SIG-M5 treated with dmso at 0.1 percent for 504 hours (cell line): ENCODE measurements at regions not wholly inside any gene's neighbourhood (a gene's known extent, or its start where the extent isn't known, plus 50 kb on each side); places are given as distances from the start of the nearest gene placed in this dataset.
"Not testable (repeated sequence)": the region's sequence is repeated elsewhere in the genome, so short reads cannot be mapped to it uniquely, and the experiment has no call there.

ENCODE experiments used
- DNase-seq: peaks from one replicate; lab custom pipeline; 2025; ENCODE audit not compliant: unreplicated experiment; lab: John Stamatoyannopoulos, UW

- no peak for DNase-seq
Observed at GRCh38 chr7:70846208-70846607, 285.7 kb upstream of the GALNT17 start.

- no peak for DNase-seq
Observed at GRCh38 chr7:70849580-70850235, 282.2 kb upstream of the GALNT17 start.

GRCh38 chr7:70855373-70855772 is 276.6 kb upstream of the GALNT17 start:
- DNase-seq: no peak

DNA sequence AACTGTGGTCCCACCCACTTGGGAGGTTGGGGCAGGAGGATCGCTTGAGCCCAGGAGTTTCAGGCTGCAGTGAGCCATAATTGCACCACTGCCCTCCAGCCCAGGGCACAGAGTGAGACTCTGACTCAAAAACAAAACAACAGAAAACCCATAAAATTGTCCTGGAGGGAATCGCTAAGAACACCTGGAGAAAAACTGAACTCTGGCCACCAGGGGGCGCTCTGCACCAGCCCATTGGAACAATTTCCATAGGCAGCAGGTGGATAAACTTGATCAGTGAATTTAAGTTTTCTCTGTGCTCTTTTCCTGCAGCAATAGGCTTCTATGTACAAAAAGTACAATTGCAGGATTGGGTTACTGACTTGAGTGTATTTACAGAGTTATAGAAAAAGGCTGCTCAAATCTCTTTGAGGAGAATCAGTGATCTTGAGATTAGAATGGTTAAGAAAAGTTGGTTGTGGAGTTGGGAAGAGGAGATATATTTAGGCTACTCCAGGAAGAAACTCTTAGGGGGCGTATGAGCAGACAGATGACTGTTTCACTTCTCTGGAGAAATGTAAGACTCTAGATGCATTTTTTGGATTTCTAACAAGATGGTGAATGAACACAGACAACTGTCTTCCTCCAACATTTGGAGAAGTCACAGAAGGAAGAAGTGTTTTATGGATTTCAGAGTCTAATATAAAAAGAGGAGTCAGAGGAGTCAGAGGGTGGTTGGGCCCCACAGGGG is 274.9 kb upstream of the GALNT17 start:
- DNase-seq: peak; percentile 38

DNA sequence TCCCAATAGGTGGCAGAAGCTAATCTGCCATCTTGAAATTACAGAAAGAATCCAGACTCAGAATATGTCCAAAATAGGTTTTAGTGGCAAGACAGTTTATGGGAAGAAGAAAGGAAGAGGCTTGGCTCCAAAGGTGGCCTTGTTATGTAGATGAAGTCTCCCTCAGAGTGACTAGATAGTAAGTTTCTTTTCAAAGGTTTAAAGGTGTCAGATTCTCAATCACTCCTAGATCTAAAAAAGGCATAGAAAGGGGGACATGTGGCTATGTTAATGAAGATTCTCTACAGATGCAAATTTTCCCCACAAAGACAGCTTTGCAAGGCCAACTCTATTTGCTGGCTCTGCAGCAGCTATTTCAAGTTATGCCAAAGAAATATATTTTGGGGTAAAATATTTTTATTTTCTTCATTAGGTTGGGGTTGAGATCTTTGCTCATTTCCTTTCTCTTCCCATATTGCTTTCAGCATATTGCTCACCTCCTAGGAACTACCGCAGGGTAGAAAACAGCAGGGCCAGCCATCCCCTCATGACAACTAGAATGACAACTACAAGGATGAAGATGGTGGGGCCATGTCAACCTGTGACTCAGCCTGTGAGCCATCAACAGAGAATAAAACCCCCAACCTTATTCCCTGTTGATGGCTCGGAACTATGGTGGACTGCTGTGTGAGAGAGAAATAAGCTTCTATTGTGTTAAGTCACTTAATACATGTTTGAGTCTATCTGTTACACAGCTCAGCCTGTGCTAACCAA is 274.0 kb upstream of the GALNT17 start:
- no peak for DNase-seq

DNA sequence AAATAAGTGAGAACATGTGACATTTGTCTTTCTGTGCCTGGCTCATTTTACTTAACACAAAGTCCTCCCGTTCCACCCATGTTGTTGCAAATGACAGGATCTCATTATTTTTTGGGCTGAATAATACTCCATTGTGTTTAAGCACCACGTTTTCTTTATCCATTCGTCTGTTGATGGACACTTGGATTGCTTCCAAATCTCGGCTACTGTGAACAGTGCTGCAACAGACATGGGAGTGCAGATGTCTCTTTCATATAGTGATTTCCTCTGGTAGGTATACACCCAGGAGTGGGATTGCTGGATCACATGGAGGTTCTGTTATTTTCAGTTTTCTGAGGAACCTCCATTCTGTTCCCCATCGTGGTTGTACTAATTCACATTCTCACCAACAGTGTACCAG is 264.4 kb upstream of the GALNT17 start:
- DNase-seq: no peak

- DNase-seq: no peak
Observed at GRCh38 chr7:70870349-70870748, 261.6 kb upstream of the GALNT17 start.

DNA sequence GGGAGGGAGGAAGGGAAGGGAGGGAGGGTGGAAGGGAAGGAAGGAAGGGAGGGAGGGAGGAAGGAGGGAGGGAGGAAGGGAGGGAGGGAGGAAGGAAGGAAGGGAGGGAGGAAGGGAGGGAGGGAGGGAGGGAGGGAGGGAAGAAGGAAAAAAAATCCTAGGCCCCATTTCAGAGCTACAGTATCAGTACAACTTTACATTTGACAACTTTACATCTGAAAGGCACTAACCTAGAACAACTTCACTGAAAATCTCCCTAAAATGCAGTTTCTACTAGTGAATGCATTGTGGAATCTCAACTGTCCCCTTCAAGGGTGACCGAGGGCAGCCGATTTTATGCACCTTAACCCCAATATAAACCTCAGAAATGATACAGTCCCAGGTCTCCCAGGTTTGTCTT is 259.8 kb upstream of the GALNT17 start:
- no peak for DNase-seq

- no peak for DNase-seq
Observed at GRCh38 chr7:70881167-70881847, 250.6 kb upstream of the GALNT17 start.

- no peak for DNase-seq
Observed at GRCh38 chr7:70883750-70884439, 248.0 kb upstream of the GALNT17 start.

DNA sequence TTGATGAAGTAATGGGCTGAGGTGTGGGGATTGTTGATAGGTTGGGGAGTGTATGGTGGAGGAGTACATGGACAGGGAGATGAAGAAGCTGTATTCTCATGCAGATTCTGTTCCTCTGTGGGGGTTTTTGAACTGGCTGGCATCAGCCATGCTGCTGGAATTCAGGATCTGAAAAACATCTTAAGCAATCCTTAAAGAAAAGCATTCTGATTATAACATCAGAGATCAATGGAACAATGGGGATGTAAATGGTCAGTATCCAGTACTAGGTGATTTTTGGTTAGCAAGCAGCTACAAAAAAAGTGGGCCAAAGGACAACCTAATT is 247.5 kb upstream of the GALNT17 start:
- no peak for DNase-seq

DNA sequence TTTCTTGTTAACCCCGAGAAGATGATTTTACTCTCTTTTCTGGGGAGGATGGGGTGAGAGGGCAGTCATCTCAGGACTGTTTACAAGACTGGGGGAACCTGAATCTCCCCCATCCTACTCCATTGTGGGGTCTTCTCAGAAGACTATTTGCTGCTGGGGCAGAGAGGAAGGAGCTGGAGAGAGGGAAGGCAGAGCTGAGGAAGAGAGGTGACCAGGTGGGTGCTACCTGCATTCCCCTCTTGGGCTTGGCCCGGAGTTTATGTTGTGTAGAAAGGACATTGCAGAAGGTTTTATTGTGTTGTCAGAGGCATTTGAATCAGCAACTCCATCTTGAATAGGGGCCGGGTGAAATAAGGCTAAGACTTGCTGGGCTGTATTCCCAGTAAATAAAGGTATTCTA is 247.1 kb upstream of the GALNT17 start:
- no peak for DNase-seq

DNA sequence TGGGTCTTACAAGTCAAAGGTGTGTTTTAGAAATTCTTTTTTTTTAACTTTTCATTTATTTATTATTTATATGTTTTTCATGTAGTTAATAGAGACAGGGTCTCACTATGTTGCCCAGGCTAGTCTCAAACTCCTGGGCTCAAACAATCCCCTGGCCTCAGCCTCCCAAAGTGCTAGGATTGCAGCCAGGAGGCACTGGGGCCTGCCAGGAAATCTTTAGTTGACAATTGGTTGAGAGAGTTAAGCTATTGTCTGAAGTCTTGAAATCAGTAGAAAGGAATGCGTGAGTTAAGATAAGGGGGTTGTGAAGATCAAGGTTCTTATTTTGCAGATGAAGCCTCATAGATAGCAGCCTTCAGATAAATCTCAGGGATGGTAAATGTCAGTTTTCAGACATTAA is 245.4 kb upstream of the GALNT17 start:
- DNase-seq: no peak

GRCh38 chr7:70887186-70887585 is 244.8 kb upstream of the GALNT17 start:
- DNase-seq: no peak

GRCh38 chr7:70890147-70890969 is 241.6 kb upstream of the GALNT17 start:
- no peak for DNase-seq

DNA sequence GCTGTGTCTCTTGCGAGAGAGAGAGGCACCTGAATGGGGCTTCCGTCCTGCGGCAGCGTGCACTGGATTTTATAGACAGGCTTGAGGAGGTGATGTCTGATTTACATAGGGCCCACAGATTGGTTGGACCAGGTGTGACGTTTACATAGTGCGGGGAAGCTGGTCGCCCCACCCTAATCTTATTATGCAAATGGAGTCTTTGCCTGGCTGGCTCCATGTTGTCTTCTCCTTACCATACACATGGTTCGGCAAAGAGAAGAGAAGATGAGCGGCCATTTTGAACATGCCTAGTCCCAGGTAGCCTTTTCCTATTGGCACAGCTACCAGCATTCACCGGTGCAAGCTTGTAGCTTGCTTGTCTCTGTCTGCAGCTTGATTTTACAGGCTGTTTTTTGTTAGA is 238.5 kb upstream of the GALNT17 start:
- DNase-seq: no peak

DNA sequence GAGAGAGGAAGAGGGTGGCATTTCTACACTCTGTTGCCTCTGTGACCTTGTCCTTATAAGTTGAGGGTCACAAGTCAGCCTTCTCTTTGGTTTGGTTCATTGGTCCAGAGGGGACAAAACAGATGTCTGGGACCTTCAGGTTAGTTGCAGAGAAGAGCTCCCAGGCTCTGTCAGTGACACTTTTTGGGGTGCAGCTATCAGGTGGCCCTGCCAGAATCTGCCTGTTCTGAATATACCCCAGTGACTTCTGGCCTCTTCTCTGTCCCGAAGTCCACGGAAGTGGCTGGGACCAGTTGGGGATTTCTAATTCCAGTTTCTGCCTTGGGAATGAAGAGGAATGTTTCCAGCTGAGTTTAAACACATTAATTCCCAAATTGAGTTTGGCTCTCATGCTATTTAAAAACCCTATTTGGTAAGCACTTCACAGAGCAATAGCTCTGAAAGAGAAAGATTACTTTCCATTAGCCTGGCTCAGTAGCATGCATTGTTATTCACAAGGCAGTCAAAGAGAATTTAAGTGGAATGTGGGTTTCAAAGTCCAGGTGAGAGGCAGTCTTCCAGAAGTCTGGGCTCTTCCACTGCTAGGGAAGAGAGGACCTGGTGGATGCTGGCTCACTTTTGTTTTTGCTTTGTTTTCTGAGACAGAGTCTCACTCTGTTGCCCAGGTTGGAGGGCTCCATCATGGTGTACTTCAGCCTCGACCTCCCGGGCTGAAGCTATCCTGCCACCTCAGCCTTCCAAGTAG is 237.8 kb upstream of the GALNT17 start:
- DNase-seq: no peak

- DNase-seq: no peak
Observed at GRCh38 chr7:70894799-70895198, 237.1 kb upstream of the GALNT17 start.

GRCh38 chr7:70895337-70896200 is 236.4 kb upstream of the GALNT17 start:
- not testable (repeated sequence) for DNase-seq
